GM13977 (cell line): ENCODE measurements at regions not wholly inside any gene's neighbourhood (a gene's known extent, or its start where the extent isn't known, plus 50 kb on each side); places are given as distances from the start of the nearest gene placed in this dataset.

Experiments
- DNase-seq: peaks from one replicate; pipeline ENCODE4 v3.0.0; 2012; ENCODE audit warnings: low spot score
- in situ Hi-C: fragments of 300-500 bp; cut with MboI; formaldehyde crosslinking; loops from one replicate; pipeline ENCODE4 v1.12.0; 2022; ENCODE audit warnings: low sequenced_read_pairs, low pct_unique_long_range_greater_than_20kb, mixed read lengths, inconsistent platforms; ENCODE audit not compliant: unreplicated experiment
- TF ChIP-seq, protein P1 (sequence below): IDR thresholded peaks from 2 replicates; pipeline ENCODE4 v1.5.1; 2012; ENCODE audit warnings: mild to moderate bottlenecking, control low read depth; ENCODE audit not compliant: insufficient read depth; ENCODE audit errors: extremely low read depth, missing control alignments

DNA sequence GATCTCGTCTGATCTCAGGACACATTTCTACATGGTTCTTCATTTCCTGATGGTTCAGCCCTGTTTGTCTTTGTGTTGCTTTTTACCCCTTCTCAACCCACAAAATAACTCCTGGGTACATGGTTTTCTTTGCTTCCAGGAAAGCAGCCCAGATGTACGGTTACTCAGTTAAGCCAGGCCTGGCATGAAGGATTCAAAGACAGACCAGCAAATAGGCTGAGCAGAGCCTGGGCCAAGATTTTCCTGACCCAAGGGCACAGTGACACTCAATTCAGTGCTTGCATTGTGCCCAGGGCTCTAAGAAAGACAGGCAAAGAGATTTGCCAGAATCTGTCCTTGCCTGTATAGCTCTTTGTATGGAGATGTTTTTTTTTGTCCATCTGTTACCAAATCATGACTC is 340.8 kb upstream of the KIAA1217 start:
- in situ Hi-C loops, result no loop called here
- DNase-seq, result no peak

DNA sequence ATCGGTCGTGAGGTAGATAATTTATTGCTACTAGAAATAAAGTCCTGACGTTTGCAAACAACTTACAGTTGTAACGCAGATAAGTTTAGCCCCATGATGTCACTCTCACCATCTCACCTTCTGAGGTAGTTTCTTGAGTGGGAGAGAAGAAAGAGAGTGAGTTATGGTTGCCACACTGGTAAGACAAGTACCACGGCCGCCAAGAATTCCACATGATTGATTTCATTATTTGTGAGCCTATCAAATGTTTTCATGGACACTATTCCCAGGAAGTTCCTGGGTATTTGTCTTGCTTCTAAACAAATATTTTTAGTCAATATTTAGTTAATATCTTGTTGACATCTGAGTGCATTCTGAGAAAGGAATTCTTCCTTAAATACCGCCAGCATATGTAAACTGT is 339.4 kb upstream of the KIAA1217 start:
- in situ Hi-C loops, result no loop called here
- TF ChIP-seq, protein P1, sequence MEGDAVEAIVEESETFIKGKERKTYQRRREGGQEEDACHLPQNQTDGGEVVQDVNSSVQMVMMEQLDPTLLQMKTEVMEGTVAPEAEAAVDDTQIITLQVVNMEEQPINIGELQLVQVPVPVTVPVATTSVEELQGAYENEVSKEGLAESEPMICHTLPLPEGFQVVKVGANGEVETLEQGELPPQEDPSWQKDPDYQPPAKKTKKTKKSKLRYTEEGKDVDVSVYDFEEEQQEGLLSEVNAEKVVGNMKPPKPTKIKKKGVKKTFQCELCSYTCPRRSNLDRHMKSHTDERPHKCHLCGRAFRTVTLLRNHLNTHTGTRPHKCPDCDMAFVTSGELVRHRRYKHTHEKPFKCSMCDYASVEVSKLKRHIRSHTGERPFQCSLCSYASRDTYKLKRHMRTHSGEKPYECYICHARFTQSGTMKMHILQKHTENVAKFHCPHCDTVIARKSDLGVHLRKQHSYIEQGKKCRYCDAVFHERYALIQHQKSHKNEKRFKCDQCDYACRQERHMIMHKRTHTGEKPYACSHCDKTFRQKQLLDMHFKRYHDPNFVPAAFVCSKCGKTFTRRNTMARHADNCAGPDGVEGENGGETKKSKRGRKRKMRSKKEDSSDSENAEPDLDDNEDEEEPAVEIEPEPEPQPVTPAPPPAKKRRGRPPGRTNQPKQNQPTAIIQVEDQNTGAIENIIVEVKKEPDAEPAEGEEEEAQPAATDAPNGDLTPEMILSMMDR, result no peak
- DNase-seq, result no peak

More for the DNA sequence above, 340.8 kb upstream of the KIAA1217 start:
- TF ChIP-seq, protein P1, result no peak

DNA sequence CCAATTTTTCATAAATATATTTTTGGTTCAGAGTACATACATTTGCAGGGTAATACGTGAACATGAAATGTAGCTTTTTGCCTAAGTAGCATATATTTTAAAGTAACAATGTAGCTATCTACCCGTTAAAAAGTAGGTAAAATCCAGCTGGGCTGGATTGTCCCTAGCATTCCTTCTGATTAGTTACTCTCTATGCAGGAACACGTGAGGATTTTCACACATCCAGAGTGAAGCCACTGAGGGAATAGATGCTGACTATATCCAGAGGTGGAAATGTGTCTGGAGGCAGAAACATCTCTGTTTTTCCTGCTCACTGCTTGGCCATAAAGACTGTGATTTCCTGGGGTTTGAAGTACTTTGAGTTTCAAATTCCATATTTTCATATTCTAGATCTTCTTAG is 338.9 kb upstream of the KIAA1217 start:
- in situ Hi-C loops, result no loop called here

DNA sequence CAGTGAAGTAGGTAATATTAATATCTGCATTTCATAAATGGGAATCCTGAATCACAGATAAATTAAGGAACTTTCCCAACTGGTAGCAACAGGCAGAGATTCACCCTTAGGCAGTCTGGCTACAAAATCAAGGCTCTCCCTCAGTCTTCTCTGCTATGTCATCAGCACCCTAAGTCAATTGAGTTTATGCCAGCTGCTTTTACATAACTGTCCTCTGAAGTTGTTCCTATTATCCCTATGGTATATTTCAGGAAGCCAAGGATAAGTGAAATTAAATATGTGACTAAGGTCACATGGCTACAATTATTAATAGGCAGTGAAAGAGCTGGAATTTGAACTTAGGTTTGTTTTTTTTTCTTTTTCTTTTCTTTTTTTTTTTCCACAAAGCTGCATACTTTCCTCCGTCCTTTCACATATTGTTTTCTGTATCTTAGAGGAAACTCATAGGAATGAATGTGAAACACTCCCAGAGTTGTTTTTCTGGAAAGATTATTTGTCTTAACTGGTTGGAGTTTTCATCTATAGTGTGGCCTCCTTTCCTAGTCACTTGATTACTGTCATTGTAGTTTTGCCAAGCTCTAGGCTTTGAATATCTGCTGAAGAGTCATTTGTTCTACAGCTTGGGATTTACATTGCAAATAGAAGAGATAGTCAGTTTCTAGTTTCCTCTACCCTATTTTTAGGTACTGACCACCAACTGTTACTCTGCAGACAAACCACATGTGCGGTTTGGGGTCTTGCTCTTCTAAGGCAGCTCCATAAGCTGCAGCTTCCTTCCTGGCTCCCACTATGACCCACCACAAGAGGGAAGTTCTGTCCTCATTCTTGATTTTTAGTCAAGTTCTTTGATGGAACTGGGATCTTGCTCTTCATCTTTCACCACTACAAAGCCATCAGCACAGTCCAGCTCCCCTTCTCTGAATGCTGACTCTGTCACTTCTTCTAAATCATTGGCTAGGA is 338.0 kb upstream of the KIAA1217 start:
- in situ Hi-C loops, result no loop called here
- no peak for DNase-seq

More for the DNA sequence above, 338.9 kb upstream of the KIAA1217 start:
- DNase-seq, result no peak
- TF ChIP-seq, protein P1, result no peak

DNA sequence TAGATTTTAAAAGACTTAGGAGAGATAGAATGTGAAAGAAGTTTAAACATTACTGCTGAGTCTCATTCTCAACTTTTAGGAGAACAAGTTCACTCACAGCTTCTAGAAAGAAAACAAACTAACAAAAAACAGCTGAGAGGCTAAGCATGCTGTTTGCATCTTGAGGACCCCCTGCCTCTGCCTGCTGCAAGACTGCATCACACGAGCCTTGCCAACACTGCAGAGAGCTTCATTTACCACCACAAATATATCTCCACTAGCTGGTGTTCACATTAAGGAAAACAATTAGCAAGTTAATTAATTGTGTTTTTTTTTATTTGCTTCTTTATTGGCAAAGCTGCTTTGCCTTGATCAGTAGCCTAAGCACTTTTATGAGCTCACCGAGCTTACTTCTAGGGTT is 336.6 kb upstream of the KIAA1217 start:
- in situ Hi-C loops, result no loop called here
- TF ChIP-seq, protein P1, result no peak
- DNase-seq, result no peak

More for the DNA sequence above, 338.0 kb upstream of the KIAA1217 start:
- TF ChIP-seq, protein P1, result no peak

DNA sequence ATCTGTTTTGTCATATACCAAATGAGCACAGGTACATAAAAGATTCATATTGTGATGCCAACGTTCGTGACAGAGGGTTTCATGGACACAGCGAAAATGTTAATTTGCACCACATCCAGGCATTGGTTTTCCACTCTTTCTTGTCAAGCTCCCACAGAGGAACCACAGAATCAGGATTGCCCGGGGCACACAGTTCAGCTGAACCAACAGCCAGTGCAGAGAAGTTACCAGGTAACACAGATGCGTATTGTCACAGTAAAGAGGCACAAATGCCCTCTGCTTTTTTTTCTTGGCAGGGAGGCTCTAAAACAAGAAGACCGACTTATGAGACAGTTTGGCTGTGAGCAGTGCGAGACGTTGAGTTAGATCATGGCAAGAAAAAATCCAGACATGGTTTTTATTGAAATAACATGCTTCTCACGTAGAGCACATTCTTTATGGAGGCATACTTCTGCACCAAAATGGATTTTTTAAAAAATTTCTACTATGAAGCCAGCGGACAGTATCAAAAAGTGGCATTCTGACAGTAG is 331.1 kb upstream of the KIAA1217 start:
- in situ Hi-C loops, result no loop called here
- TF ChIP-seq, protein P1, result no peak
- DNase-seq, result no peak
